Thyroid gland (tissue), 4 donors: ENCODE measurements at regions not wholly inside any gene's neighbourhood (a gene's known extent, or its start where the extent isn't known, plus 50 kb on each side); places are given as distances from the start of the nearest gene placed in this dataset.

Experiments used
- POLR2A ChIP-seq, 2 donors: fragments of 450-650 bp; IDR thresholded peaks; one replicate each; pipeline ENCODE4 v1.6.1; 2017; ENCODE audit warnings: antibody characterized with exemption in 2 of 2, mild to moderate bottlenecking in 2 of 2, moderate library complexity in 1 of 2
- TF ChIP-seq, protein P1 (sequence below), 6 experiments: fragments of 200-600 bp in 3 of 6; fragments of 450-650 bp in 3 of 6; sonication (generic) in 3 of 6; IDR thresholded peaks; one replicate each; pipeline ENCODE4 v1.5.1; 2016 to 2019; ENCODE audit warnings: antibody characterized with exemption in 6 of 6, mild to moderate bottlenecking in 2 of 6, inconsistent platforms in 1 of 6, moderate library complexity in 1 of 6

DNA sequence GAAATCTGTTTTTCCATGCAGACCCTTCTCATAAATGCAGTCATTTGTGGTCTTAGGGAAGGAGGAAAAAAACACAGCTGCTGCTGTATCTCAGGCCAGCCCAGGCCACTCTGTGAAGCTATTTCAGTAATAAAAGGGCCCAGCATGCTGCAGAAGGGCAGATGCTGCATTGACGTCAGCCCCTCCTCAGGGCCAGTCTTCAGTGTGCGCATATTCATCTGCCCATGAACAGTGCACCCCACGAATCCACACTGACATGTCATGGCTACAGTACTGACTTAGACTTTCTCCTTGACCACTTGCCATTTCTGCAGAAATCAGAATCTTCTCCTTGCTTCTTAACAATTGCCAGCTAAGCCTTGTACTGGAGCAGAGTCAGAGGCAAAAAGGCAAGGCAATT lies 304.7 kb downstream of the GABRG2 start:
- TF ChIP-seq, protein P1, sequence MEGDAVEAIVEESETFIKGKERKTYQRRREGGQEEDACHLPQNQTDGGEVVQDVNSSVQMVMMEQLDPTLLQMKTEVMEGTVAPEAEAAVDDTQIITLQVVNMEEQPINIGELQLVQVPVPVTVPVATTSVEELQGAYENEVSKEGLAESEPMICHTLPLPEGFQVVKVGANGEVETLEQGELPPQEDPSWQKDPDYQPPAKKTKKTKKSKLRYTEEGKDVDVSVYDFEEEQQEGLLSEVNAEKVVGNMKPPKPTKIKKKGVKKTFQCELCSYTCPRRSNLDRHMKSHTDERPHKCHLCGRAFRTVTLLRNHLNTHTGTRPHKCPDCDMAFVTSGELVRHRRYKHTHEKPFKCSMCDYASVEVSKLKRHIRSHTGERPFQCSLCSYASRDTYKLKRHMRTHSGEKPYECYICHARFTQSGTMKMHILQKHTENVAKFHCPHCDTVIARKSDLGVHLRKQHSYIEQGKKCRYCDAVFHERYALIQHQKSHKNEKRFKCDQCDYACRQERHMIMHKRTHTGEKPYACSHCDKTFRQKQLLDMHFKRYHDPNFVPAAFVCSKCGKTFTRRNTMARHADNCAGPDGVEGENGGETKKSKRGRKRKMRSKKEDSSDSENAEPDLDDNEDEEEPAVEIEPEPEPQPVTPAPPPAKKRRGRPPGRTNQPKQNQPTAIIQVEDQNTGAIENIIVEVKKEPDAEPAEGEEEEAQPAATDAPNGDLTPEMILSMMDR (IDR thresholded peaks at IDR 0.05): no peak
- no peak for TF ChIP-seq POLR2A (IDR thresholded peaks at IDR 0.05)
